K562 (cell line): ENCODE measurements at regions not wholly inside any gene's neighbourhood (a gene's known extent, or its start where the extent isn't known, plus 50 kb on each side); places are given as distances from the start of the nearest gene placed in this dataset.

Source experiments
- ATAC-seq: fragments of 200-7000 bp; cut with Tn5 transposase; 3 replicates; pipeline ENCODE4 v1.9.1; 2020; ENCODE audit warnings: moderate library complexity
- BruUV-seq: library from RNA; stranded (reverse); fragments of 400-500 nt; replicated peaks from 2 replicates; lab custom pipeline; 2021; lab: Mats Ljungman, UMichigan
- CTCF ChIA-PET: fragments of 300-600 bp; formaldehyde crosslinking; extraction: SDS; loops from one replicate; lab custom pipeline; 2021; ENCODE audit warnings: low intra/inter-chr PET ratio; lab: Yijun Ruan, JAX
- POLR2A ChIA-PET: fragments of 300-600, 350-650 bp; sonication (Branson Sonifier 250); formaldehyde crosslinking; extraction: SDS; loops from one replicate; lab custom pipeline; 2021; ENCODE audit warnings: antibody characterized with exemption, inconsistent platforms; lab: Yijun Ruan, JAX
- DNase-seq, 4 experiments: peaks; one replicate each; pipeline versions ENCODE4 v3.0.0 to v3.0.0-alpha.2; 2011 to 2018; ENCODE audit warnings: low spot score in 3 of 4, mixed read lengths in 3 of 4; ENCODE audit errors: extremely low read depth in 1 of 4
- FAIRE-seq: peaks from 2 replicates; lab custom pipeline; 2011; peaks lifted over from hg19 to GRCh38; lab: Jason Lieb, UNC
- H2AFZ ChIP-seq: 2 replicates; pipeline ENCODE4 v1.6.0; 2011; ENCODE audit warnings: low read depth, low read length, control low read depth, inconsistent platforms
- H3K27ac ChIP-seq: fragments of 200-600 bp; 3 replicates; pipeline ENCODE4 v1.8.0; 2011; ENCODE audit warnings: low read depth, mild to moderate bottlenecking, control low read depth, inconsistent platforms, low read length, moderate library complexity, mixed read lengths; ENCODE audit errors: extremely low read depth
- H3K27me3 ChIP-seq, 2 experiments: fragments of 300-600 bp in 1 of 2; 2 replicates in 1 of 2; 3 replicates in 1 of 2; pipeline versions ENCODE4 v1.6.0 to v1.8.0; 2011; ENCODE audit warnings: inconsistent platforms in 2 of 2, low read length in 2 of 2, mild to moderate bottlenecking in 1 of 2, mixed read lengths in 1 of 2, moderate library complexity in 1 of 2; ENCODE audit not compliant: control insufficient read depth in 2 of 2, insufficient read depth in 2 of 2
- H3K36me3 ChIP-seq: fragments of 300-600 bp; 3 replicates; pipeline ENCODE4 v1.8.0; 2011; ENCODE audit warnings: mild to moderate bottlenecking, low read length, inconsistent platforms; ENCODE audit not compliant: control insufficient read depth, insufficient read depth
- H3K4me1 ChIP-seq, 2 experiments: fragments of 200-600 bp in 1 of 2; replicated peaks in 1 of 2; 2 replicates in 1 of 2; 3 replicates in 1 of 2; pipeline versions ENCODE4 v1.5.1 to v1.8.0; 2011; ENCODE audit warnings: inconsistent platforms in 2 of 2, low read length in 2 of 2, mild to moderate bottlenecking in 1 of 2, mixed read lengths in 1 of 2, moderate library complexity in 1 of 2; ENCODE audit not compliant: control insufficient read depth in 2 of 2, insufficient read depth in 2 of 2
- H3K4me2 ChIP-seq: 2 replicates; pipeline ENCODE4 v1.6.1; 2011; ENCODE audit warnings: low read length, control low read depth, inconsistent platforms, mixed read lengths; ENCODE audit not compliant: insufficient read depth
- H3K4me3 ChIP-seq: fragments of 200-600 bp; sonication (generic), shearing (Covaris generic); 2 replicates; pipeline ENCODE4 v1.5.1; 2016; ENCODE audit warnings: control low read depth, inconsistent platforms
- H3K79me2 ChIP-seq: fragments of 200-600 bp; 3 replicates; pipeline ENCODE4 v1.8.0; 2011; ENCODE audit warnings: low read length, inconsistent platforms; ENCODE audit not compliant: control insufficient read depth, insufficient read depth
- H3K9ac ChIP-seq, 2 experiments: 2 replicates each; pipeline versions ENCODE4 v1.6.0 to v1.6.1; 2011; ENCODE audit warnings: low read depth in 2 of 2, low read length in 2 of 2, control low read depth in 1 of 2, inconsistent platforms in 1 of 2, mild to moderate bottlenecking in 1 of 2, mixed read lengths in 1 of 2; ENCODE audit not compliant: insufficient read depth in 1 of 2
- H3K9me1 ChIP-seq: one replicate; pipeline ENCODE4 v1.6.0; 2011; ENCODE audit warnings: inconsistent platforms, mild to moderate bottlenecking, low read length, moderate library complexity; ENCODE audit not compliant: control insufficient read depth, insufficient read depth
- H3K9me3 ChIP-seq: replicated peaks from 2 replicates; pipeline ENCODE4 v1.5.1; 2011; ENCODE audit warnings: low read depth, low read length, inconsistent platforms; ENCODE audit not compliant: control insufficient read depth, insufficient read depth
- H4K20me1 ChIP-seq: replicated peaks from 2 replicates; pipeline ENCODE4 v1.6.1; 2011; ENCODE audit warnings: low read length, inconsistent platforms, mixed read lengths; ENCODE audit not compliant: control insufficient read depth, insufficient read depth
- HDAC2 ChIP-seq: fragments of 450-650 bp; IDR thresholded peaks from 2 replicates; pipeline ENCODE4 v1.6.1; 2016; ENCODE audit warnings: mild to moderate bottlenecking
- HNRNPK ChIP-seq: fragments of 200-400 bp; formaldehyde crosslinking; IDR thresholded peaks from one replicate; pipeline ENCODE4 v1.6.1; 2018; ENCODE audit warnings: mild to moderate bottlenecking, low read depth, low read length; ENCODE audit not compliant: poor library complexity, severe bottlenecking
- SMC3 ChIP-seq: conservative IDR thresholded peaks from 2 replicates; pipeline ENCODE4 v1.6.1; 2011; ENCODE audit warnings: low read depth, low read length, improper control_type of control experiment; ENCODE audit not compliant: insufficient read depth
- TRIM24 ChIP-seq, 2 experiments: fragments of 450-650 bp; IDR thresholded peaks; 2 replicates each; pipeline ENCODE4 v1.6.1; 2016
- ZNF121 ChIP-seq: sonication (generic); formaldehyde crosslinking; conservative IDR thresholded peaks from 2 replicates; pipeline ENCODE4 v1.8.0; 2022; ENCODE audit warnings: missing genetic modification reagents
- ZNF143 ChIP-seq: sonication (generic); formaldehyde crosslinking; IDR thresholded peaks from 2 replicates; pipeline ENCODE4 v1.9.0; 2022; ENCODE audit warnings: mild to moderate bottlenecking, missing genetic modification reagents
- ZNF24 ChIP-seq: fragments of 450-650 bp; IDR thresholded peaks from 2 replicates; pipeline ENCODE4 v1.6.1; 2016
- WGBS: fragments of 100-300 bp; shearing (Covaris generic); methylation state at CpG from one replicate; pipeline ENCODE4 v1.1.6; 2016; ENCODE audit warnings: low coverage, mixed read lengths; ENCODE audit not compliant: insufficient coverage; ENCODE audit errors: missing lambda C conversion rate; 5-methylcytosine and 5-hydroxymethylcytosine counted together
- in situ Hi-C: fragments of 300-500 bp; cut with MboI; formaldehyde crosslinking; loops from 4 replicates; pipeline ENCODE4 v1.15.0; 2018; ENCODE audit warnings: inconsistent platforms, mixed read lengths
- intact Hi-C: fragments of 100-400 bp; cut with micrococcal nuclease; formaldehyde crosslinking; loops from 2 replicates; pipeline ENCODE4 v1.14.2; 2022
- TF ChIP-seq, protein P1 (sequence below): fragments of 450-650 bp; IDR thresholded peaks from 2 replicates; pipeline ENCODE4 v1.6.1; 2017; ENCODE audit warnings: antibody characterized with exemption, mild to moderate bottlenecking
- TF ChIP-seq, protein P2 (sequence below): fragments of 250-450 bp; sonication (Bioruptor Pico); IDR thresholded peaks from 2 replicates; pipeline ENCODE4 v1.4.0; 2020; ENCODE audit warnings: mild to moderate bottlenecking, moderate library complexity

- WGBS, result 1% methylated on average over 6 of the region's 6 CpGs
- DNase-seq (no peak), FAIRE-seq (no peak), ATAC-seq (no peak)
- Histone ChIP-seq H3K9ac (no peak overlapping the region), H3K4me2 (no peak overlapping the region), H3K9me1 (no peaks in the 10 kb centered on the region), H3K4me1 (no peaks in the 10 kb centered on the region), H3K4me3 (no peak overlapping the region), H3K9me3 (no peaks in the 10 kb centered on the region), H3K27me3 (peaks cover 9 to 66% of the 10 kb centered on the region in 2 experiments; a peak in 3 of 5 replicates), H3K36me3 (no peaks in the 10 kb centered on the region), H2AFZ (no peak overlapping the region), H4K20me1 (peaks cover 6% of the 10 kb centered on the region; the same call in 1 of the 2 replicates), H3K79me2 (no peaks in the 10 kb centered on the region), H3K27ac (no peak overlapping the region)
- CTCF ChIA-PET, result no interaction called here
- TF ChIP-seq ZNF121, result no peak
- in situ Hi-C loops, result no loop called here
- BruUV-seq, result no TSS peak
- POLR2A ChIA-PET, result no interaction called here
- intact Hi-C loops, result no loop called here
These were observed 348.1 kb downstream of the CDC5L start for GRCh38 chr6:44735630-44735963.

GRCh38 chr6:44737341-44737740 lies 349.8 kb downstream of the CDC5L start:
- Histone ChIP-seq H3K27me3 (peaks cover 12 to 65% of the 10 kb centered on the region in 2 experiments; a peak in 3 of 5 replicates), H3K4me2 (no peak overlapping the region), H3K36me3 (no peaks in the 10 kb centered on the region), H3K9me1 (no peaks in the 10 kb centered on the region), H3K4me1 (no peaks in the 10 kb centered on the region), H3K9ac (no peak overlapping the region), H4K20me1 (peaks cover 6% of the 10 kb centered on the region; the same call in 1 of the 2 replicates), H3K4me3 (no peak overlapping the region), H3K27ac (no peak overlapping the region), H3K79me2 (no peaks in the 10 kb centered on the region), H3K9me3 (no peaks in the 10 kb centered on the region), H2AFZ (no peak overlapping the region)
- DNase-seq (no peak), FAIRE-seq (no peak), ATAC-seq (no peak)
- TF ChIP-seq ZNF143 (CRISPR knock-in tag) (no peak), SMC3 (no peak), TRIM24 (IDR thresholded peaks at IDR 0.05) (no peak), HNRNPK (no peak), HDAC2 (no peak), ZNF24 (no peak)
- TF ChIP-seq, protein P1, sequence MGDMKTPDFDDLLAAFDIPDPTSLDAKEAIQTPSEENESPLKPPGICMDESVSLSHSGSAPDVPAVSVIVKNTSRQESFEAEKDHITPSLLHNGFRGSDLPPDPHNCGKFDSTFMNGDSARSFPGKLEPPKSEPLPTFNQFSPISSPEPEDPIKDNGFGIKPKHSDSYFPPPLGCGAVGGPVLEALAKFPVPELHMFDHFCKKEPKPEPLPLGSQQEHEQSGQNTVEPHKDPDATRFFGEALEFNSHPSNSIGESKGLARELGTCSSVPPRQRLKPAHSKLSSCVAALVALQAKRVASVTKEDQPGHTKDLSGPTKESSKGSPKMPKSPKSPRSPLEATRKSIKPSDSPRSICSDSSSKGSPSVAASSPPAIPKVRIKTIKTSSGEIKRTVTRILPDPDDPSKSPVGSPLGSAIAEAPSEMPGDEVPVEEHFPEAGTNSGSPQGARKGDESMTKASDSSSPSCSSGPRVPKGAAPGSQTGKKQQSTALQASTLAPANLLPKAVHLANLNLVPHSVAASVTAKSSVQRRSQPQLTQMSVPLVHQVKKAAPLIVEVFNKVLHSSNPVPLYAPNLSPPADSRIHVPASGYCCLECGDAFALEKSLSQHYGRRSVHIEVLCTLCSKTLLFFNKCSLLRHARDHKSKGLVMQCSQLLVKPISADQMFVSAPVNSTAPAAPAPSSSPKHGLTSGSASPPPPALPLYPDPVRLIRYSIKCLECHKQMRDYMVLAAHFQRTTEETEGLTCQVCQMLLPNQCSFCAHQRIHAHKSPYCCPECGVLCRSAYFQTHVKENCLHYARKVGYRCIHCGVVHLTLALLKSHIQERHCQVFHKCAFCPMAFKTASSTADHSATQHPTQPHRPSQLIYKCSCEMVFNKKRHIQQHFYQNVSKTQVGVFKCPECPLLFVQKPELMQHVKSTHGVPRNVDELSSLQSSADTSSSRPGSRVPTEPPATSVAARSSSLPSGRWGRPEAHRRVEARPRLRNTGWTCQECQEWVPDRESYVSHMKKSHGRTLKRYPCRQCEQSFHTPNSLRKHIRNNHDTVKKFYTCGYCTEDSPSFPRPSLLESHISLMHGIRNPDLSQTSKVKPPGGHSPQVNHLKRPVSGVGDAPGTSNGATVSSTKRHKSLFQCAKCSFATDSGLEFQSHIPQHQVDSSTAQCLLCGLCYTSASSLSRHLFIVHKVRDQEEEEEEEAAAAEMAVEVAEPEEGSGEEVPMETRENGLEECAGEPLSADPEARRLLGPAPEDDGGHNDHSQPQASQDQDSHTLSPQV, result no peak
- TF ChIP-seq, protein P2, sequence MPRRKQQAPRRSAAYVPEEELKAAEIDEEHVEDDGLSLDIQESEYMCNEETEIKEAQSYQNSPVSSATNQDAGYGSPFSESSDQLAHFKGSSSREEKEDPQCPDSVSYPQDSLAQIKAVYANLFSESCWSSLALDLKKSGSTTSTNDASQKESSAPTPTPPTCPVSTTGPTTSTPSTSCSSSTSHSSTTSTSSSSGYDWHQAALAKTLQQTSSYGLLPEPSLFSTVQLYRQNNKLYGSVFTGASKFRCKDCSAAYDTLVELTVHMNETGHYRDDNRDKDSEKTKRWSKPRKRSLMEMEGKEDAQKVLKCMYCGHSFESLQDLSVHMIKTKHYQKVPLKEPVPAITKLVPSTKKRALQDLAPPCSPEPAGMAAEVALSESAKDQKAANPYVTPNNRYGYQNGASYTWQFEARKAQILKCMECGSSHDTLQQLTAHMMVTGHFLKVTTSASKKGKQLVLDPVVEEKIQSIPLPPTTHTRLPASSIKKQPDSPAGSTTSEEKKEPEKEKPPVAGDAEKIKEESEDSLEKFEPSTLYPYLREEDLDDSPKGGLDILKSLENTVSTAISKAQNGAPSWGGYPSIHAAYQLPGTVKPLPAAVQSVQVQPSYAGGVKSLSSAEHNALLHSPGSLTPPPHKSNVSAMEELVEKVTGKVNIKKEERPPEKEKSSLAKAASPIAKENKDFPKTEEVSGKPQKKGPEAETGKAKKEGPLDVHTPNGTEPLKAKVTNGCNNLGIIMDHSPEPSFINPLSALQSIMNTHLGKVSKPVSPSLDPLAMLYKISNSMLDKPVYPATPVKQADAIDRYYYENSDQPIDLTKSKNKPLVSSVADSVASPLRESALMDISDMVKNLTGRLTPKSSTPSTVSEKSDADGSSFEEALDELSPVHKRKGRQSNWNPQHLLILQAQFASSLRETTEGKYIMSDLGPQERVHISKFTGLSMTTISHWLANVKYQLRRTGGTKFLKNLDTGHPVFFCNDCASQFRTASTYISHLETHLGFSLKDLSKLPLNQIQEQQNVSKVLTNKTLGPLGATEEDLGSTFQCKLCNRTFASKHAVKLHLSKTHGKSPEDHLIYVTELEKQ (CRISPR knock-in tag), result no peak
- in situ Hi-C loops, result no loop called here
- intact Hi-C loops, result no loop called here
- WGBS, result 5% methylated on average over 9 of the region's 9 CpGs
- ChIA-PET CTCF (no interaction called here), POLR2A (interaction anchor here (1.5 kb wide), 1 partner anchor 9 kb away, joined by 3 read pairs; no protein-coding TSS in a partner anchor)
- BruUV-seq, result no TSS peak
